Liver (tissue), 3 donors: ENCODE measurements at regions not wholly inside any gene's neighbourhood (a gene's known extent, or its start where the extent isn't known, plus 50 kb on each side); places are given as distances from the start of the nearest gene placed in this dataset.

ENCODE experiments used
- EGR1 ChIP-seq, 2 donors: IDR thresholded peaks; 2 replicates each; pipeline ENCODE4 v1.6.1; 2016 to 2018; ENCODE audit warnings: antibody characterized with exemption in 2 of 2, low read depth in 2 of 2
- GABPA ChIP-seq, 2 donors: IDR thresholded peaks in 1 of 2; conservative IDR thresholded peaks in 1 of 2; 2 replicates each; pipeline ENCODE4 v1.6.1; 2016; ENCODE audit warnings: antibody characterized with exemption in 2 of 2, mild to moderate bottlenecking in 1 of 2, moderate library complexity in 1 of 2
- HNF4G ChIP-seq: IDR thresholded peaks from 2 replicates; pipeline ENCODE4 v1.6.1; 2016; ENCODE audit warnings: antibody characterized with exemption
- RAD21 ChIP-seq, 2 donors: IDR thresholded peaks; 2 replicates each; pipeline ENCODE4 v1.6.1; 2016; ENCODE audit warnings: antibody characterized with exemption in 2 of 2, mild to moderate bottlenecking in 2 of 2
- RXRA ChIP-seq, 2 donors: IDR thresholded peaks; 2 replicates each; pipeline ENCODE4 v1.6.1; 2017 to 2018; ENCODE audit warnings: antibody characterized with exemption in 2 of 2, mild to moderate bottlenecking in 1 of 2
- SP1 ChIP-seq: IDR thresholded peaks from 2 replicates; pipeline ENCODE4 v1.6.1; 2018; ENCODE audit warnings: antibody characterized with exemption, mild to moderate bottlenecking
- TAF1 ChIP-seq: conservative IDR thresholded peaks from 2 replicates; pipeline ENCODE4 v1.6.1; 2016; ENCODE audit warnings: antibody characterized with exemption, mild to moderate bottlenecking
- YY1 ChIP-seq: IDR thresholded peaks from 2 replicates; pipeline ENCODE4 v1.6.1; 2016; ENCODE audit warnings: antibody characterized with exemption, mild to moderate bottlenecking
- TF ChIP-seq, protein P1 (sequence below): fragments of 150-350 bp; IDR thresholded peaks from 2 replicates; pipeline ENCODE4 v1.5.1; 2017; ENCODE audit warnings: improper control_type of control experiment, low read depth, low read length; ENCODE audit not compliant: missing input control
- TF ChIP-seq, protein P2 (sequence below): IDR thresholded peaks from 2 replicates; pipeline ENCODE4 v1.6.1; 2016; ENCODE audit warnings: antibody characterized with exemption
- TF ChIP-seq, protein P3 (sequence below): IDR thresholded peaks from 2 replicates; pipeline ENCODE4 v1.6.1; 2016; ENCODE audit warnings: antibody characterized with exemption
- donor health status: healthy.
- donor health status: healthy.

DNA sequence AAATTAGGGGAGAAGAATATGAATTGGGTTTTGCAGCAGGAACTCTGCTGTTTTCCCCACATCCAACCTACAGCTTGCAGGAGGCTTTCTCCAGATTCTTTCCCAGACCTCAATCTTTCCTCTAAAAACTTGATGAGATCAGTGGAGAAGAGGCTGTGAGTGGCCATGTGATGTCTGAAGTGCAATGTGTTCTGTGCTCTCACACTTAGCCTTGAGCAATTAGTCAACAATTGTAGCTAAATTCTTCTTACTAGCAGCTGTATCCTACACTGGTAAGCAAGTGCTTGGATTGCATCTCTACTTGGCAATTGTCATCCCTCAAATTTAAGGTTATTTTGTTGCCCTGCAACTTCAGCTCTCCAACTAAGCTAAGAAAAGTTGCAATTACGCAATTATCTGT is 807.3 kb upstream of the RGS18 start:
- TF ChIP-seq, protein P1, sequence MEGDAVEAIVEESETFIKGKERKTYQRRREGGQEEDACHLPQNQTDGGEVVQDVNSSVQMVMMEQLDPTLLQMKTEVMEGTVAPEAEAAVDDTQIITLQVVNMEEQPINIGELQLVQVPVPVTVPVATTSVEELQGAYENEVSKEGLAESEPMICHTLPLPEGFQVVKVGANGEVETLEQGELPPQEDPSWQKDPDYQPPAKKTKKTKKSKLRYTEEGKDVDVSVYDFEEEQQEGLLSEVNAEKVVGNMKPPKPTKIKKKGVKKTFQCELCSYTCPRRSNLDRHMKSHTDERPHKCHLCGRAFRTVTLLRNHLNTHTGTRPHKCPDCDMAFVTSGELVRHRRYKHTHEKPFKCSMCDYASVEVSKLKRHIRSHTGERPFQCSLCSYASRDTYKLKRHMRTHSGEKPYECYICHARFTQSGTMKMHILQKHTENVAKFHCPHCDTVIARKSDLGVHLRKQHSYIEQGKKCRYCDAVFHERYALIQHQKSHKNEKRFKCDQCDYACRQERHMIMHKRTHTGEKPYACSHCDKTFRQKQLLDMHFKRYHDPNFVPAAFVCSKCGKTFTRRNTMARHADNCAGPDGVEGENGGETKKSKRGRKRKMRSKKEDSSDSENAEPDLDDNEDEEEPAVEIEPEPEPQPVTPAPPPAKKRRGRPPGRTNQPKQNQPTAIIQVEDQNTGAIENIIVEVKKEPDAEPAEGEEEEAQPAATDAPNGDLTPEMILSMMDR = no peak
- TF ChIP-seq GABPA (IDR thresholded peaks at IDR 0.05 in 1 of 2, conservative IDR thresholded peaks at IDR 0.05 in 1 of 2) (no peak), TAF1 (no peak), SP1 (no peak), HNF4G (no peak), EGR1 (IDR thresholded peaks at IDR 0.05; ENCODE audit: low read depth in 2 of 2) (no peak), YY1 (no peak), RAD21 (IDR thresholded peaks at IDR 0.05) (no peak), RXRA (IDR thresholded peaks at IDR 0.05) (no peak)
- TF ChIP-seq, protein P2, sequence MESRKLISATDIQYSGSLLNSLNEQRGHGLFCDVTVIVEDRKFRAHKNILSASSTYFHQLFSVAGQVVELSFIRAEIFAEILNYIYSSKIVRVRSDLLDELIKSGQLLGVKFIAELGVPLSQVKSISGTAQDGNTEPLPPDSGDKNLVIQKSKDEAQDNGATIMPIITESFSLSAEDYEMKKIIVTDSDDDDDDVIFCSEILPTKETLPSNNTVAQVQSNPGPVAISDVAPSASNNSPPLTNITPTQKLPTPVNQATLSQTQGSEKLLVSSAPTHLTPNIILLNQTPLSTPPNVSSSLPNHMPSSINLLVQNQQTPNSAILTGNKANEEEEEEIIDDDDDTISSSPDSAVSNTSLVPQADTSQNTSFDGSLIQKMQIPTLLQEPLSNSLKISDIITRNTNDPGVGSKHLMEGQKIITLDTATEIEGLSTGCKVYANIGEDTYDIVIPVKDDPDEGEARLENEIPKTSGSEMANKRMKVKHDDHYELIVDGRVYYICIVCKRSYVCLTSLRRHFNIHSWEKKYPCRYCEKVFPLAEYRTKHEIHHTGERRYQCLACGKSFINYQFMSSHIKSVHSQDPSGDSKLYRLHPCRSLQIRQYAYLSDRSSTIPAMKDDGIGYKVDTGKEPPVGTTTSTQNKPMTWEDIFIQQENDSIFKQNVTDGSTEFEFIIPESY = no peak
- TF ChIP-seq, protein P3, sequence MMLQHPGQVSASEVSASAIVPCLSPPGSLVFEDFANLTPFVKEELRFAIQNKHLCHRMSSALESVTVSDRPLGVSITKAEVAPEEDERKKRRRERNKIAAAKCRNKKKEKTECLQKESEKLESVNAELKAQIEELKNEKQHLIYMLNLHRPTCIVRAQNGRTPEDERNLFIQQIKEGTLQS = no peak
